ENCODE measurements at regions not wholly inside any gene's neighbourhood (a gene's known extent, or its start where the extent isn't known, plus 50 kb on each side); places are given as distances from the start of the nearest gene placed in this dataset.

DNA sequence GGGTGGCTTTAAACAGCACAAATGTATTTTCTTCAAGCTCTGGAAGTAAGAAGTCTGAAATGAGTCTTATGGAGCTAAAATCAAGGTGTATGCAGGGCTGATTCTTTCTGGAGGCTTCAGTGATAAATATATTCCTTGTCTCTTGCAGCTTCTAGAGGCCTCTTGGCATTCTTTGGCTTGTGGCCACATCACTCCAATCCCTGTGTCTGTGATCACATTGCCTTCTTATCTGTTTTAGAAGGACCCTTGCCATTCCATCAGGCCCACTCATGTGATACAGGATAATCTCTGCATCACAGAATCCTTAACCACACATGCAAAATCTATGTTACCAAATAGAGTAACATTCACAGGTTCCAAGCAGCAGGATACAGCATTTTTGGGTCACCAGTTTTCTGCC is 917.8 kb upstream of the C9orf72 start:
- Histone ChIP-seq H4K91ac (ENCODE audit: insufficient read depth, low read depth, low read length) (no peak overlapping the region), H3K18ac (ENCODE audit: low read depth, low read length) (no peak overlapping the region), H2AK9ac (replicated peaks; ENCODE audit: low read depth, low read length, poor library complexity) (no peak overlapping the region), H4K5ac (ENCODE audit: low read depth, low read length) (no peak overlapping the region), H3K4me2 (ENCODE audit: low read depth, low read length) (no peak overlapping the region), H3K4me1 (ENCODE audit: control insufficient read depth, insufficient read depth, low read length) (no peaks in the 10 kb centered on the region), H3K4ac (ENCODE audit: low read depth, low read length) (no peak overlapping the region), H2AFZ (replicated peaks; ENCODE audit: low read length, poor library complexity) (no peak overlapping the region), H3K27ac (ENCODE audit: insufficient read depth, low read length) (no peak overlapping the region), H4K20me1 (ENCODE audit: insufficient read depth, low read length) (no peaks in the 10 kb centered on the region), H3K9me3 (ENCODE audit: control insufficient read depth, insufficient read depth, low read length) (peaks cover 4% of the 10 kb centered on the region; the same call in 1 of the 2 replicates), H2AK5ac (ENCODE audit: low read depth, low read length) (no peak overlapping the region), H3K27me3 (ENCODE audit: control insufficient read depth, insufficient read depth, low read length) (no peaks in the 10 kb centered on the region), H2BK15ac (ENCODE audit: low read depth, low read length) (no peak overlapping the region), H3K56ac (ENCODE audit: extremely low read depth, insufficient read depth, low read length) (no peak overlapping the region), H2BK5ac (ENCODE audit: low read depth, low read length, poor library complexity, severe bottlenecking) (no peak overlapping the region), H3K4me3 (ENCODE audit: insufficient read depth, low read depth, low read length) (no peak overlapping the region), H2BK20ac (ENCODE audit: low read depth, low read length) (no peak overlapping the region), H4K8ac (ENCODE audit: low read depth in 2 of 2, low read length in 2 of 2) (no peak overlapping the region), H3K36me3 (ENCODE audit: control insufficient read depth, insufficient read depth, low read length) (no peaks in the 10 kb centered on the region), H3K9ac (ENCODE audit: low read depth, low read length) (no peak overlapping the region), H3K23ac (ENCODE audit: low read depth, low read length) (no peak overlapping the region), H3K14ac (replicated peaks; ENCODE audit: low read depth, low read length) (no peak overlapping the region), H2BK120ac (ENCODE audit: low read depth, low read length) (no peak overlapping the region), H3K9me1 (ENCODE audit: insufficient read depth, low read length) (no peaks in the 10 kb centered on the region), H3K79me1 (ENCODE audit: low read depth in 1 of 2, low read length in 2 of 2) (no peaks in the 10 kb centered on the region)
- ATAC-seq (ENCODE audit: low read depth) (no peak), DNase-seq (no peak)
- in situ Hi-C loops (cut with MboI; ENCODE audit: low sequenced_read_pairs) = no loop called here
- intact Hi-C loops (cut with micrococcal nuclease) = no loop called here
- TF ChIP-seq SMC3 (IDR thresholded peaks at IDR 0.05; ENCODE audit: low read depth, low read length) = no peak
- TF ChIP-seq, protein P1, sequence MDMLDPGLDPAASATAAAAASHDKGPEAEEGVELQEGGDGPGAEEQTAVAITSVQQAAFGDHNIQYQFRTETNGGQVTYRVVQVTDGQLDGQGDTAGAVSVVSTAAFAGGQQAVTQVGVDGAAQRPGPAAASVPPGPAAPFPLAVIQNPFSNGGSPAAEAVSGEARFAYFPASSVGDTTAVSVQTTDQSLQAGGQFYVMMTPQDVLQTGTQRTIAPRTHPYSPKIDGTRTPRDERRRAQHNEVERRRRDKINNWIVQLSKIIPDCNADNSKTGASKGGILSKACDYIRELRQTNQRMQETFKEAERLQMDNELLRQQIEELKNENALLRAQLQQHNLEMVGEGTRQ (IDR thresholded peaks at IDR 0.05; ENCODE audit: low read depth, low read length) = no peak
- no peak for TF ChIP-seq MAFK (IDR thresholded peaks at IDR 0.05; ENCODE audit: low read depth, low read length)
- TF ChIP-seq ELK1 (IDR thresholded peaks at IDR 0.05; ENCODE audit: borderline replicate concordance, low read depth, low read length) = no peak
- no peak for TF ChIP-seq CTCF (conservative IDR thresholded peaks at IDR 0.05; ENCODE audit: low read depth, low read length)
- TF ChIP-seq POLR2A (IDR thresholded peaks at IDR 0.05; ENCODE audit: low read depth, low read length) = no peak
- TF ChIP-seq NFE2L2 (IDR thresholded peaks at IDR 0.05; ENCODE audit: low read depth, low read length) = no peak
- no peak for TF ChIP-seq RCOR1 (IDR thresholded peaks at IDR 0.05; ENCODE audit: insufficient replicate concordance, low read length)
- no peak for TF ChIP-seq BHLHE40 (IDR thresholded peaks at IDR 0.05; ENCODE audit: low read depth, low read length)
- TF ChIP-seq MXI1 (IDR thresholded peaks at IDR 0.05; ENCODE audit: borderline replicate concordance, low read depth, low read length) = no peak
- no peak for TF ChIP-seq FOS (IDR thresholded peaks at IDR 0.05; ENCODE audit: low read depth, low read length)
- no peak for TF ChIP-seq CHD1 (IDR thresholded peaks at IDR 0.05; ENCODE audit: low read depth, low read length)
- TF ChIP-seq RFX5 (IDR thresholded peaks at IDR 0.05; ENCODE audit: low read depth, low read length) = no peak
- TF ChIP-seq CEBPB (IDR thresholded peaks at IDR 0.05; ENCODE audit: low read depth, low read length) = no peak
- TF ChIP-seq RAD21 (IDR thresholded peaks at IDR 0.05; ENCODE audit: low read length) = no peak
- no TSS peak for BruUV-seq (replicated peaks)
- CTCF ChIA-PET = no interaction called here
- POLR2A ChIA-PET (ENCODE audit: unreplicated experiment) = no interaction called here
- dilution Hi-C loops (cut with HindIII; ENCODE audit: low sequenced_read_pairs, unreplicated experiment) = no loop called here
